ENCODE measurements at regions not wholly inside any gene's neighbourhood (a gene's known extent, or its start where the extent isn't known, plus 50 kb on each side); places are given as distances from the start of the nearest gene placed in this dataset.

- no peak for TF ChIP-seq CTCF (optimal IDR thresholded peaks at IDR 0.05 in 1 of 3, IDR thresholded peaks at IDR 0.05 in 1 of 3, conservative IDR thresholded peaks at IDR 0.05 in 1 of 3; ENCODE audit: extremely low read depth in 1 of 3, insufficient read depth in 2 of 3, low read length in 3 of 3)
- no peak for TF ChIP-seq EZH2 (IDR thresholded peaks at IDR 0.05; ENCODE audit: low read length)
Observed at GRCh38 chr6:48713612-48714011, 602.6 kb upstream of the PTCHD4 start.

Data from keratinocyte (primary cell).